ENCODE measurements at regions not wholly inside any gene's neighbourhood (a gene's known extent, or its start where the extent isn't known, plus 50 kb on each side); places are given as distances from the start of the nearest gene placed in this dataset.

DNA sequence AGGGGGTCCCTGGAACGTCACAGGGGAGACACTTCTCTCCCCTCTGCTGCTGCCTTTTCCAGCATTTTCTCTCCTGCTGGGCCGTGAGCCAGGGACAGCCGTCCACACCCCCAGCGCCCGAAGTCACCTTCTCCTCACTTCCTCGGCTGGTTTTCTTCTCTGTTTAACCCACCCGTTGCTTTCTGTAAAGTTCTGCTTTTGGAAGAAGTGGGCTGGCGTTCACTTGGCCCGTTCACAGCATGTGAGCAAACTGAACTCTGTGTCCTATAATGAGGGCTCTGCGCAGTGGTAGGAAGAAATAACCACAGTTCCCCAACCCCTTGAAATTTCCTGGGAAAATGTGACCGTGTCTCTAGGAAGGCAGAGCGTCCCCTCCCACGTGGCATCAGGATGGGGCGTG, 187.0 kb upstream of the HDAC4 start:
- no peaks in the 10 kb centered on the region for H3K9me3 ChIP-seq (replicated peaks; ENCODE audit: control insufficient read depth, insufficient read depth, low read depth, low read length)
- H3K4me1 ChIP-seq (replicated peaks in 1 of 2; ENCODE audit: control insufficient read depth in 2 of 2, insufficient read depth in 2 of 2, low read length in 2 of 2), result no peaks in the 10 kb centered on the region; a peak in 1 of 5 replicates
- DNase-seq (ENCODE audit: extremely low read depth in 1 of 4, low spot score in 3 of 4) (no peak), ATAC-seq (no peak), FAIRE-seq (no peak)
- no peak overlapping the region for H2AFZ ChIP-seq (ENCODE audit: low read depth, low read length)
- H3K4me3 ChIP-seq, result no peak overlapping the region
- BruUV-seq (replicated peaks), result no TSS peak
- in situ Hi-C loops (cut with MboI) (no loop called here), intact Hi-C loops (cut with micrococcal nuclease) (no loop called here)
- no peak overlapping the region for H3K9ac ChIP-seq (ENCODE audit: insufficient read depth in 1 of 2, low read depth in 2 of 2, low read length in 2 of 2)
- ChIA-PET CTCF (ENCODE audit: low intra/inter-chr PET ratio) (no interaction called here), POLR2A (no interaction called here)
- 0 out of 2 replicates have a peak, but pooled peaks cover 3% of the 10 kb centered on the region for H4K20me1 ChIP-seq (replicated peaks; ENCODE audit: control insufficient read depth, insufficient read depth, low read length)
- under 1% methylated on average over 13 of the region's 14 CpGs for WGBS (ENCODE audit: insufficient coverage, low coverage, missing lambda C conversion rate)
- no peaks in the 10 kb centered on the region for H3K79me2 ChIP-seq (ENCODE audit: control insufficient read depth, insufficient read depth, low read length)
- no peaks in the 10 kb centered on the region for H3K9me1 ChIP-seq (ENCODE audit: control insufficient read depth, insufficient read depth, low read length)
- TF ChIP-seq, protein P1, sequence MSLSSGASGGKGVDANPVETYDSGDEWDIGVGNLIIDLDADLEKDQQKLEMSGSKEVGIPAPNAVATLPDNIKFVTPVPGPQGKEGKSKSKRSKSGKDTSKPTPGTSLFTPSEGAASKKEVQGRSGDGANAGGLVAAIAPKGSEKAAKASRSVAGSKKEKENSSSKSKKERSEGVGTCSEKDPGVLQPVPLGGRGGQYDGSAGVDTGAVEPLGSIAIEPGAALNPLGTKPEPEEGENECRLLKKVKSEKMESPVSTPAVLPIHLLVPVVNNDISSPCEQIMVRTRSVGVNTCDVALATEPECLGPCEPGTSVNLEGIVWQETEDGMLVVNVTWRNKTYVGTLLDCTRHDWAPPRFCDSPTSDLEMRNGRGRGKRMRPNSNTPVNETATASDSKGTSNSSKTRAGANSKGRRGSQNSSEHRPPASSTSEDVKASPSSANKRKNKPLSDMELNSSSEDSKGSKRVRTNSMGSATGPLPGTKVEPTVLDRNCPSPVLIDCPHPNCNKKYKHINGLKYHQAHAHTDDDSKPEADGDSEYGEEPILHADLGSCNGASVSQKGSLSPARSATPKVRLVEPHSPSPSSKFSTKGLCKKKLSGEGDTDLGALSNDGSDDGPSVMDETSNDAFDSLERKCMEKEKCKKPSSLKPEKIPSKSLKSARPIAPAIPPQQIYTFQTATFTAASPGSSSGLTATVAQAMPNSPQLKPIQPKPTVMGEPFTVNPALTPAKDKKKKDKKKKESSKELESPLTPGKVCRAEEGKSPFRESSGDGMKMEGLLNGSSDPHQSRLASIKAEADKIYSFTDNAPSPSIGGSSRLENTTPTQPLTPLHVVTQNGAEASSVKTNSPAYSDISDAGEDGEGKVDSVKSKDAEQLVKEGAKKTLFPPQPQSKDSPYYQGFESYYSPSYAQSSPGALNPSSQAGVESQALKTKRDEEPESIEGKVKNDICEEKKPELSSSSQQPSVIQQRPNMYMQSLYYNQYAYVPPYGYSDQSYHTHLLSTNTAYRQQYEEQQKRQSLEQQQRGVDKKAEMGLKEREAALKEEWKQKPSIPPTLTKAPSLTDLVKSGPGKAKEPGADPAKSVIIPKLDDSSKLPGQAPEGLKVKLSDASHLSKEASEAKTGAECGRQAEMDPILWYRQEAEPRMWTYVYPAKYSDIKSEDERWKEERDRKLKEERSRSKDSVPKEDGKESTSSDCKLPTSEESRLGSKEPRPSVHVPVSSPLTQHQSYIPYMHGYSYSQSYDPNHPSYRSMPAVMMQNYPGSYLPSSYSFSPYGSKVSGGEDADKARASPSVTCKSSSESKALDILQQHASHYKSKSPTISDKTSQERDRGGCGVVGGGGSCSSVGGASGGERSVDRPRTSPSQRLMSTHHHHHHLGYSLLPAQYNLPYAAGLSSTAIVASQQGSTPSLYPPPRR (CRISPR knock-in tag; IDR thresholded peaks at IDR 0.05; ENCODE audit: borderline replicate concordance), result no peak
- TF ChIP-seq SMAD3 (CRISPR knock-in tag; conservative IDR thresholded peaks at IDR 0.05) (no peak), HNRNPL (IDR thresholded peaks at IDR 0.05; ENCODE audit: low read depth, low read length) (no peak), XRCC3 (IDR thresholded peaks at IDR 0.05) (no peak), ZNF175 (CRISPR knock-in tag; IDR thresholded peaks at IDR 0.05; ENCODE audit: low read depth) (no peak), ZSCAN32 (CRISPR knock-in tag; IDR thresholded peaks at IDR 0.05) (no peak), BDP1 (IDR thresholded peaks at IDR 0.05; ENCODE audit: insufficient read depth, insufficient read length) (no peak), ZNF644 (tag; IDR thresholded peaks at IDR 0.05; ENCODE audit: low read depth) (no peak), ATF7 (IDR thresholded peaks at IDR 0.05) (no peak), KLF10 (CRISPR knock-in tag; IDR thresholded peaks at IDR 0.05) (no peak), KAT7 (CRISPR knock-in tag; IDR thresholded peaks at IDR 0.05; ENCODE audit: borderline replicate concordance) (no peak), PTRF (tag; IDR thresholded peaks at IDR 0.05) (no peak), ZNF431 (CRISPR knock-in tag; IDR thresholded peaks at IDR 0.05) (no peak)
- TF ChIP-seq, protein P2, sequence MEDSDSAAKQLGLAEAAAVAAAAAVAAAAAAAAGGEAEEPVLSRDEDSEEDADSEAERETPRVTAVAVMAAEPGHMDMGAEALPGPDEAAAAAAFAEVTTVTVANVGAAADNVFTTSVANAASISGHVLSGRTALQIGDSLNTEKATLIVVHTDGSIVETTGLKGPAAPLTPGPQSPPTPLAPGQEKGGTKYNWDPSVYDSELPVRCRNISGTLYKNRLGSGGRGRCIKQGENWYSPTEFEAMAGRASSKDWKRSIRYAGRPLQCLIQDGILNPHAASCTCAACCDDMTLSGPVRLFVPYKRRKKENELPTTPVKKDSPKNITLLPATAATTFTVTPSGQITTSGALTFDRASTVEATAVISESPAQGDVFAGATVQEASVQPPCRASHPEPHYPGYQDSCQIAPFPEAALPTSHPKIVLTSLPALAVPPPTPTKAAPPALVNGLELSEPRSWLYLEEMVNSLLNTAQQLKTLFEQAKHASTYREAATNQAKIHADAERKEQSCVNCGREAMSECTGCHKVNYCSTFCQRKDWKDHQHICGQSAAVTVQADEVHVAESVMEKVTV (CRISPR knock-in tag; IDR thresholded peaks at IDR 0.05), result no peak
- H3K4me2 ChIP-seq (ENCODE audit: insufficient read depth, low read length), result no peak overlapping the region
- peaks cover 0 to 43% of the 10 kb centered on the region in 2 experiments; a peak in 4 of 5 replicates for H3K27me3 ChIP-seq (ENCODE audit: control insufficient read depth in 2 of 2, insufficient read depth in 2 of 2, low read length in 2 of 2)
- no peak overlapping the region for H3K27ac ChIP-seq (ENCODE audit: extremely low read depth, low read depth, low read length)
- H3K36me3 ChIP-seq (ENCODE audit: control insufficient read depth, insufficient read depth, low read length), result no peaks in the 10 kb centered on the region
